Mesodermal cell (in vitro differentiated cells): ENCODE measurements at regions not wholly inside any gene's neighbourhood (a gene's known extent, or its start where the extent isn't known, plus 50 kb on each side); places are given as distances from the start of the nearest gene placed in this dataset.

Source experiments
- H3K27ac ChIP-seq: 2 replicates; pipeline ENCODE4 v1.7.0; 2013; ENCODE audit warnings: mild to moderate bottlenecking, low read depth, low read length, moderate library complexity; ENCODE audit not compliant: severe bottlenecking
- H3K36me3 ChIP-seq: 2 replicates; pipeline ENCODE4 v1.7.1; 2013; ENCODE audit warnings: mild to moderate bottlenecking, low read length, moderate library complexity; ENCODE audit not compliant: control insufficient read depth, insufficient read depth
- H3K4me1 ChIP-seq: one replicate; pipeline ENCODE4 v1.7.1; 2013; ENCODE audit warnings: mild to moderate bottlenecking, low read length; ENCODE audit not compliant: insufficient read depth, control insufficient read depth, poor library complexity, severe bottlenecking
- H3K4me3 ChIP-seq: 2 replicates; pipeline ENCODE4 v1.7.0; 2013; ENCODE audit warnings: low read length, control low read depth, mild to moderate bottlenecking; ENCODE audit not compliant: insufficient read depth, poor library complexity, severe bottlenecking; ENCODE audit errors: extremely low read depth
- H3K9me3 ChIP-seq: 2 replicates; pipeline ENCODE4 v1.7.1; 2013; ENCODE audit warnings: mild to moderate bottlenecking, low read length, moderate library complexity; ENCODE audit not compliant: control insufficient read depth
- WGBS, 2 experiments: methylation state at CpG; one replicate each; pipeline ENCODE4 v1.1.5; 2013; ENCODE audit warnings: missing lambda C conversion rate in 2 of 2; ENCODE audit not compliant: insufficient coverage in 2 of 2; 5-methylcytosine and 5-hydroxymethylcytosine counted together

GRCh38 chr14:80415636-80416035 is 204.3 kb upstream of the DIO2 start:
- WGBS, 2 experiments: 92 to 94% methylated on average over 3 to 4 of the region's 4 CpGs
- no peaks in the 10 kb centered on the region for H3K4me1 ChIP-seq
- H3K27ac ChIP-seq: no peak overlapping the region
- no peaks in the 10 kb centered on the region for H3K36me3 ChIP-seq
- no peak overlapping the region for H3K4me3 ChIP-seq
- no peaks in the 10 kb centered on the region for H3K9me3 ChIP-seq

- WGBS, 2 experiments: 88 to 91% methylated on average over 4 of the region's 4 CpGs
- H3K4me1 ChIP-seq: no peaks in the 10 kb centered on the region
- no peak overlapping the region for H3K4me3 ChIP-seq
- H3K36me3 ChIP-seq: no peaks in the 10 kb centered on the region
- H3K9me3 ChIP-seq: no peaks in the 10 kb centered on the region
- H3K27ac ChIP-seq: no peak overlapping the region
Observed at GRCh38 chr14:80414080-80414479, 202.8 kb upstream of the DIO2 start.

- no peaks in the 10 kb centered on the region for H3K36me3 ChIP-seq
- H3K4me3 ChIP-seq: no peak overlapping the region
- H3K4me1 ChIP-seq: no peaks in the 10 kb centered on the region
- H3K9me3 ChIP-seq: no peaks in the 10 kb centered on the region
- H3K27ac ChIP-seq: no peak overlapping the region
- 100% methylated on average over 1 of the region's 1 CpG; no CpG with 5 or more reads in 1 of the 2 experiments for WGBS, 2 experiments
Observed at GRCh38 chr14:80404413-80404812, 193.1 kb upstream of the DIO2 start.

GRCh38 chr14:80403036-80403435 is 191.7 kb upstream of the DIO2 start:
- H3K27ac ChIP-seq: no peak overlapping the region
- no peaks in the 10 kb centered on the region for H3K36me3 ChIP-seq
- H3K4me1 ChIP-seq: no peaks in the 10 kb centered on the region
- no peak overlapping the region for H3K4me3 ChIP-seq
- peaks cover 2% of the 10 kb centered on the region for H3K9me3 ChIP-seq
- WGBS, 2 experiments: 92% methylated on average over 1 of the region's 1 CpG; no CpG with 5 or more reads in 1 of the 2 experiments

GRCh38 chr14:80395031-80395430 is 183.7 kb upstream of the DIO2 start:
- H3K27ac ChIP-seq: no peak overlapping the region
- no peaks in the 10 kb centered on the region for H3K36me3 ChIP-seq
- H3K4me3 ChIP-seq: no peak overlapping the region
- WGBS, 2 experiments: 100% methylated on average over 2 of the region's 2 CpGs; no CpG with 5 or more reads in 1 of the 2 experiments
- peaks cover 9% of the 10 kb centered on the region for H3K4me1 ChIP-seq
- peaks cover 5% of the 10 kb centered on the region for H3K9me3 ChIP-seq

- Histone ChIP-seq H3K9me3 (peaks cover 5% of the 10 kb centered on the region), H3K36me3 (no peaks in the 10 kb centered on the region), H3K4me3 (no peak overlapping the region), H3K4me1 (peaks cover 15% of the 10 kb centered on the region), H3K27ac (no peak overlapping the region)
- no CpG with 5 or more reads among the region's 1 CpG for WGBS, 2 experiments
Observed at GRCh38 chr14:80393766-80394165, 182.5 kb upstream of the DIO2 start.

- no peak overlapping the region for H3K4me3 ChIP-seq
- H3K4me1 ChIP-seq: peaks cover 20% of the 10 kb centered on the region
- WGBS, 2 experiments: no CpG with 5 or more reads among the region's 1 CpG
- no peaks in the 10 kb centered on the region for H3K9me3 ChIP-seq
- H3K36me3 ChIP-seq: no peaks in the 10 kb centered on the region
- H3K27ac ChIP-seq: no peak overlapping the region
Observed at GRCh38 chr14:80390906-80391305, 179.6 kb upstream of the DIO2 start.

GRCh38 chr14:80388980-80389711 is 177.8 kb upstream of the DIO2 start:
- Histone ChIP-seq H3K36me3 (no peaks in the 10 kb centered on the region), H3K4me3 (no peak overlapping the region), H3K4me1 (peaks cover 20% of the 10 kb centered on the region), H3K27ac (no peak overlapping the region), H3K9me3 (no peaks in the 10 kb centered on the region)
- WGBS, 2 experiments: 88 to 100% methylated on average over 1 of the region's 2 CpGs

- H3K4me1 ChIP-seq: peaks cover 20% of the 10 kb centered on the region
- WGBS, 2 experiments: 87 to 94% methylated on average over 5 to 7 of the region's 7 CpGs
Observed at GRCh38 chr14:80387563-80387981, 176.3 kb upstream of the DIO2 start.

GRCh38 chr14:80385336-80385735 is 174.0 kb upstream of the DIO2 start:
- Histone ChIP-seq H3K9me3 (no peaks in the 10 kb centered on the region), H3K36me3 (no peaks in the 10 kb centered on the region), H3K4me3 (no peak overlapping the region), H3K27ac (no peak overlapping the region), H3K4me1 (peaks cover 12% of the 10 kb centered on the region)
- WGBS, 2 experiments: 90 to 97% methylated on average over 3 of the region's 3 CpGs

More at GRCh38 chr14:80387563-80387981, 176.3 kb upstream of the DIO2 start:
- H3K9me3 ChIP-seq: no peaks in the 10 kb centered on the region
- no peak overlapping the region for H3K4me3 ChIP-seq
- H3K27ac ChIP-seq: no peak overlapping the region
- no peaks in the 10 kb centered on the region for H3K36me3 ChIP-seq

GRCh38 chr14:80383223-80383622 is 171.9 kb upstream of the DIO2 start:
- Histone ChIP-seq H3K4me1 (no peaks in the 10 kb centered on the region), H3K9me3 (no peaks in the 10 kb centered on the region), H3K36me3 (no peaks in the 10 kb centered on the region), H3K27ac (no peak overlapping the region), H3K4me3 (no peak overlapping the region)
- 100% methylated on average over 1 of the region's 1 CpG for WGBS, 2 experiments
